Retinal pigment epithelial cell (primary cell): ENCODE measurements at regions not wholly inside any gene's neighbourhood (a gene's known extent, or its start where the extent isn't known, plus 50 kb on each side); places are given as distances from the start of the nearest gene placed in this dataset.
A peak's percentile ranks its signal among the peaks of the same experiment; 100 is the strongest.

ENCODE experiments used
- DNase-seq: peaks from one replicate; pipeline ENCODE4 v3.0.0-alpha.2; 2010; ENCODE audit warnings: low read depth
- H3K4me3 ChIP-seq: 2 replicates; pipeline ENCODE4 v1.5.1; 2011; ENCODE audit warnings: mild to moderate bottlenecking, low read length, control low read depth, moderate library complexity
- TF ChIP-seq, protein P1 (sequence below): conservative IDR thresholded peaks from 2 replicates; pipeline ENCODE4 v1.5.1; 2011; ENCODE audit warnings: low read depth, low read length, control low read depth, inconsistent platforms

DNA sequence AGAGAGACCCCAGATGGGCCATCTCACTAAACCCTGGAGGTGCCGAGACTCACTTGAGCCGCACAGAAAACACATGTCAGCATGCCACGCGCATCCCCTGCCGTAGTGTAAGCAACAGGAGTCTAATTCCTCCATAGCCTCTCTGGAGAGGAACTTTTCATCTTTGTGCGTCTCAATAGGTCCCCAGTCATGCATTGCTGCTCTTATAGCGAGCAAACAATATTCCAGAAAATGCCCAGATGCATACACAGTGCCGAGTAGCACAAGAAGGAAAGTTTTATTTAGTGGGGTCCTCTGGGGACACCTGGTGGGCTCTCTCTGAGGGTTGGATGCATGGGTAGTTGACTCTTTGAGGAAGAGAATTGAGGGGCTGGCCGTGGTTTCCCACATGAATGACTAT is 97.9 kb upstream of the DAP start:
- TF ChIP-seq, protein P1, sequence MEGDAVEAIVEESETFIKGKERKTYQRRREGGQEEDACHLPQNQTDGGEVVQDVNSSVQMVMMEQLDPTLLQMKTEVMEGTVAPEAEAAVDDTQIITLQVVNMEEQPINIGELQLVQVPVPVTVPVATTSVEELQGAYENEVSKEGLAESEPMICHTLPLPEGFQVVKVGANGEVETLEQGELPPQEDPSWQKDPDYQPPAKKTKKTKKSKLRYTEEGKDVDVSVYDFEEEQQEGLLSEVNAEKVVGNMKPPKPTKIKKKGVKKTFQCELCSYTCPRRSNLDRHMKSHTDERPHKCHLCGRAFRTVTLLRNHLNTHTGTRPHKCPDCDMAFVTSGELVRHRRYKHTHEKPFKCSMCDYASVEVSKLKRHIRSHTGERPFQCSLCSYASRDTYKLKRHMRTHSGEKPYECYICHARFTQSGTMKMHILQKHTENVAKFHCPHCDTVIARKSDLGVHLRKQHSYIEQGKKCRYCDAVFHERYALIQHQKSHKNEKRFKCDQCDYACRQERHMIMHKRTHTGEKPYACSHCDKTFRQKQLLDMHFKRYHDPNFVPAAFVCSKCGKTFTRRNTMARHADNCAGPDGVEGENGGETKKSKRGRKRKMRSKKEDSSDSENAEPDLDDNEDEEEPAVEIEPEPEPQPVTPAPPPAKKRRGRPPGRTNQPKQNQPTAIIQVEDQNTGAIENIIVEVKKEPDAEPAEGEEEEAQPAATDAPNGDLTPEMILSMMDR = no peak
- no peak overlapping the region for H3K4me3 ChIP-seq
- no peak for DNase-seq

DNA sequence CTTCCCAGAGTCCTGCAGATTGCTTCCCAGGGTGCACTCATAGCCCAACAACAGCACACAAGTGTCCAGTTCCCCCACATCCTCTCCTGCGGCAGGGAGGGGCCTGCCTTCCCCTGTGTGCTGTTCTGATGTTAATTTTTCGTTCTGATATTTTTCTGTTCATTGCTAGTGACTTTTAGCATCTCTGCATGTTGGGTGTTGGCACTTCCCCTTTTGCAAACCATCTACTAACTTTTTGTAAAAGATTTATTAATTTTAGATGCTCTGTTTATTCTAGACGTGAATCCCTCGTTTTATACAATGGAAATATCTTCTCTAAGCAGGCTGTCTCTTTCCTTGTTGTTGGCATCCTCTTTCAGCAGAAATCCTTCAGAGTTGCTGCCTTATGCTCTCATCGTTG is 97.3 kb upstream of the DAP start:
- TF ChIP-seq, protein P1 = no peak
- no peak for DNase-seq
- H3K4me3 ChIP-seq = no peak overlapping the region

DNA sequence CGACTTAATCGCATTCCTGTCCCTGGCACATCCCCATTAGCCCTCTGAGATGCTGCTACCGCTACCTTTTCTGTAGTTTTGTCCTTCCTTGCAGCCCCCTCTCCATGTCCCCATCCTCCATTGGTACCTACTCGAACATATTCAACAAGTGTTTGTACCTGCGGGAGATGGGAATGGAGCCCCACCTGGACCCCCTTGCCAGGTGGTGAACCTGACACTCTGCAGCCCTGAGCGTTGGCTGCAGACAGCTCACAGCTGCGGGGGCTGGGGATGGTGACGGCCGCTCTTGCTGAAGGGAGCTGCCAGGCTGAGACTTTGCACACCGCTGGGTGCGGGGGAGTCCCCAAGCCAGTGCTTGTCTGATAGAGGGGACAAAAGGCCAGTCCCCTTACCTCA is 96.3 kb upstream of the DAP start:
- peak overlapping the region; percentile 32 for H3K4me3 ChIP-seq
- DNase-seq = no peak
- TF ChIP-seq, protein P1 = no peak

DNA sequence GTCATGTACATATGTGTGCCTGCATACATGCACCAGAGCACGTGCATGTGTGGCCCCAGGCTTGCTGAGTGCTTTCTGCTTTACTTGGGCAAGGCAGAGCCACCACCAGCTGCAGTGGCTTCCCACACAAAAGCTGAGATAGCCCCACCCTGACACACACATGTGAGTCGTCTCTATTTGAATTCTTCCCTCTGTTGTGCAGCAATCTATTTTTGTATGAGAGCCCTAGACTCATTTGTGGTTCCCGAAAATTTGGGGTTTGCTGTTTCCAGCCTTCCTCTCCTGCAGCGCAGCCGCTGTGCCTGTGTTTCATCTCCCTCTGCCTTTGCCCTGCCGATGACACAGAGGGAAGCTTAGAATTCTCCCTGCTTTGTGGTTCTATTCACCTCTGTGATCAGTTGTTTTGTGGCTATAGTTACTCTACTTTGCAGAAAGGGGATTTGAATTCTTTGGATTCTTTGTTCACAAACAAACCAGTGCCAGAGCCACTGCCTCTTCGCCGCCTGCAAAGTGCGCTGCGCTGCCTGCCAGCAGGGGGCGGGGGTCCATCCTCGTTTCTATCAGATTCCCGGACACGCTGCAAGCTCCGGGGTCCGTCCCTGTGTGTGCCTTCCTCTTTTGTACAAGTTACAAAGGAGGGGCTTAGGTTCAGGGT is 95.8 kb upstream of the DAP start:
- TF ChIP-seq, protein P1 = peak; percentile 97
- H3K4me3 ChIP-seq = peak overlapping the region; percentile 32
- DNase-seq = peak; percentile 73

DNA sequence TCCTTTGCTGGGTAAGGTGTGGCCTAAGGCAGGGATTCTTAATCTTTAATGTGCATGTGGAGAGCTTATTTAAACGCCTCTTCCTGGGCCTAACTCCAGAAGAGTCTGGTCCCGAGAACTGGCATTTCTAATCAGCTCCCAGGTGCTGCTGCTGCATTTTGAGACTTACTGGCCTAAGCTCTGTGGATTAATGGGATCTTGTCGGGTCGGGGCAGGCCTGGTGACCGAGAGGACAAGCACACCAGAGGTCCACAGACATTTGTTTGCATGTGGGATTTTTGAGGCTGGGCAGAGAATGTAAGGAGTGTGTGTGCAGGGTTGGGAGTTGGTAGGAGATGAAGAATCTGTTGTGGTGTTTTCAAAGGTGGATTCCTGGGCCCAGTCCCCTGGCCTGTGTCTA is 95.0 kb upstream of the DAP start:
- TF ChIP-seq, protein P1 = no peak
- H3K4me3 ChIP-seq = no peak overlapping the region
- DNase-seq = no peak

DNA sequence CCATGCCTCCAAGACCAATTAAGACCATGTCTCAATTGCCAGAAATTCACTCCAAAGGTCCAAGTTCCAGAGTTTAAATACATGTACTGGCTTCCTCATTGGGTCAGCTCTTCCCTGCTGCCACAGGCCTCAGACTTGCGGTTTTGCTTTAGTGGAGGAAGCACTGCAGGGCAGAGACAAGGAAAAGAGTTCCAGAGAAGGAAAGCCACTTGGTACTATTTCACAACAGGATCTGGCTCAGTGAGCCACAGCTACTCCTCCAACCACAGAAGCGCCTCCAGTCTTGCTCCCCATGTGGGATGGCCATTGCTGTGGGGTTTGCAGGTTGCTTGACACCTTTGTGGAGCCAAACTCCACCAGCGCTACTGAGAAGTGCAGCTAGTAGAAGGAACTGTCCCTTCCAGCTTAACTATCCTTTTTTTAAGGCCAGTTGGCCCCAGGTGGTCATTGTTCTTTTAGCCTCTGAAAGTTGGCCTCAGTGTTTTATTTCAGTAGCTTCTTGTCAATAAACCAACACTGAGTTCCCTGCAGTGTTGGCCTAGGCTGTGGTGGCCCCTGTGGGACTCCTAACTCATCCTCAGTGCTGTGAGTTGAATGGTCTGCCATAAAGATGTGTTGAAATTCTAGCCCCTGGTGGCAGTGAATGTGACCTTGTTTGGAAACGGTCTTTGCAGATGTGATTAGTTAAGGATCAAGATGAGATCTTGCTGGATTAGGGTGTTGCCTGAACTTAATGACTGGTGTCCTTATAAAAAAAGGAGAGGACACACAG is 93.7 kb upstream of the DAP start:
- DNase-seq = no peak
- TF ChIP-seq, protein P1 = no peak
- H3K4me3 ChIP-seq = no peak overlapping the region

DNA sequence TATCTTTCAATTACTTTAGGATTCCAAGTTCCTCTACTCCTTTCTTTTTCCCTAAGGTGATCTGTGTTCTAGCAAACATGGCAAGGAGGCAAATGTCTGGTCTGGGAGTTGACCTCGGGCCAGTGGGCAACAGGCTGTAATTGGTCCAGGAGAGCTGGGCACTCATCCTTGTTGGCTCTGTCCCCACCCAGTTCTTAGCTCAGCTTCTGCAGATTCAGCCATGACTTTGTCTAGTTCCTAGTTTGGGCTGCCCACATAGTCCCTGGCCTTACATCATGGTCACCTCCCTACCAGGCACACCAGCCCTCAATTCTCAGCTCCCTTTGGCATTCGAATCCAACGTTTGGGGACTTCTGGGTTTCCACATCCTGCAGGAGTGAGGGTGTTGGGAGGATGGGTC is 92.1 kb upstream of the DAP start:
- DNase-seq = no peak
- H3K4me3 ChIP-seq = no peak overlapping the region
- TF ChIP-seq, protein P1 = no peak
